ENCODE measurements at regions not wholly inside any gene's neighbourhood (a gene's known extent, or its start where the extent isn't known, plus 50 kb on each side); places are given as distances from the start of the nearest gene placed in this dataset.

DNA sequence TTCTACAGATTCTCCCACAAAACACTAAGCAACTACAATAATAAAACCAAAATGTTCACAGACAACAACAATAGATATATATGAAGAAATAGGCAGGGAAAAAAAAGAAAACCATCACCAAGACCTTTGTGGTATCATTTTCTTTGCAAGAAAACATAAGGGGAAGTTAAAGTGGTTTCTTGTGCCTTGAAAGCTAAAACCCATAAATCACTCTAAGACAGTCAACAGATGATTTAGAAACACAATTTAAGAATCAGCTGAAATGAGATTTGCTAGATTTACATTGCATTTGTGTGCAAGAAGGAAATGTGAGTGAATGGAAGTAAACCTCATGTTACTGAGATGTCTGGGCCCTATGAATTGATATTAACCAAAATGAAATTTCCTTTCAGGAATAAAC is 1265.4 kb upstream of the GJE1 start:
- TF ChIP-seq CTCF (IDR thresholded peaks at IDR 0.05; ENCODE audit: low read length): no peak
- no peak for TF ChIP-seq EZH2 (optimal IDR thresholded peaks at IDR 0.05; ENCODE audit: low read depth, low read length)
